ENCODE measurements at regions not wholly inside any gene's neighbourhood (a gene's known extent, or its start where the extent isn't known, plus 50 kb on each side); places are given as distances from the start of the nearest gene placed in this dataset.
A peak's percentile ranks its signal among the peaks of the same experiment; 100 is the strongest.

DNA sequence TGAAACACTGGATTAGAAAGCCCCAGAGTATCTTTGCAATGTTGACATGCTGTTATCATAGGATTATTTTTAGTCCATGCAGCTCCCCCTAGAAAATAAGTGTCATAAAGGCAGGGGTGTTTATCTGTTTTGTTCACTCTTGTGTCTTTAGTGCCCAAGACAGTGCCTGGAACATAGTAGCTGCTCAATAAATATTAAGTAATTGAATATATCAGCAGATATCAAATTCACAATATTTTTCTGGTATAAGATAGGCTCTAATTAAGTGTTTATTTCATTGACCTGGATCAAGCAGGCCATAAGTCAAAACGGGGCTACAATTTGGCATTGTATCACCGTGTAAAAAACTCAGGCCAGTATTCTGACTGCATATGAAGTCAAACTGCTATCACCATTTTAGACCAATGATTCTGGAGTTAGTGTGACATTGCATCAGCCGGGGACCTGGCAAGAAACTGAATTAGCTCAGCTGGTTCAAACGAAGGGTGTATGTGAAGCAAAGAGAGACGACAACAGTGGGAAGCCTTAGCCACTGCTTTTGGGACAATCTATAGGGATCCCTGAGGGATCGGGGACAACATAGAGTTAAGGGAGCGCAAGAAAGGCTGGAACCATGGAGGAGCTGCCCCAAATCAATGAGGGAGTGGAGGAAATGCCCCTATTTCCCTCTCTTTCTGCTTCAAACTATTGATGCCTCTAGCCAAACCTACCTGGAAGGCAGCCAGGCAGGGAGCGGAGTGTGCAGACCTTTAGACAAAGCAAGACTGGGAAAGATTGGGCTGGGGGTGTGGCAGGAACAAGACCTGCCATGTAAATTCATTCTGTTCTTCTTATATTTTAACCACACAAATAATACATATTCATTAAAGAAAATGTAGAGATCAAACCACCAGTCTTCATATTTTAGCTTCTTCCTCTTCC lies 112.2 kb downstream of the PLEKHG1 start:
- Histone ChIP-seq H3K4me3 (ENCODE audit: low read depth, low read length) (no peak overlapping the region), H3K9me3 (ENCODE audit: control insufficient read depth, insufficient read depth, low read depth, low read length) (no peaks in the 10 kb centered on the region), H3K4me1 (ENCODE audit: control insufficient read depth, insufficient read depth, low read length) (peaks cover 19% of the 10 kb centered on the region), H3K27ac (ENCODE audit: extremely low read depth, low read depth, low read length) (peak overlapping the region; percentile 56), H3K36me3 (ENCODE audit: control insufficient read depth in 2 of 2, insufficient read depth in 1 of 2, low read length in 2 of 2) (no peaks in the 10 kb centered on the region)
- CTCF ChIA-PET = interaction anchor here (0.6 to 1.4 kb wide), 4 partner anchors 9 to 174 kb away, joined by 3 to 6 read pairs (median 3); no protein-coding TSS in a partner anchor
- POLR2A ChIA-PET = no interaction called here
- TF ChIP-seq KLF16 (tag by site-specific recombination; IDR thresholded peaks at IDR 0.05) (peak; percentile 13; the same call in 1 of the 2 replicates), ZIC2 (tag by site-specific recombination; IDR thresholded peaks at IDR 0.05) (0 out of 2 replicates have a peak, but pooled peaks have one; percentile 13), ZNF280D (tag by site-specific recombination; IDR thresholded peaks at IDR 0.05) (no peak), ZNF544 (tag by site-specific recombination; IDR thresholded peaks at IDR 0.05) (no peak), ATF2 (tag by site-specific recombination; IDR thresholded peaks at IDR 0.05; ENCODE audit: low read depth) (peak; percentile 41), GFI1B (tag by site-specific recombination; IDR thresholded peaks at IDR 0.05) (no peak), ZNF596 (tag by site-specific recombination; IDR thresholded peaks at IDR 0.05) (no peak), ZSCAN23 (tag by site-specific recombination; IDR thresholded peaks at IDR 0.05) (no peak), ZFP37 (tag by site-specific recombination; IDR thresholded peaks at IDR 0.05) (no peak), YY2 (tag by site-specific recombination; IDR thresholded peaks at IDR 0.05) (no peak), ZNF335 (tag by site-specific recombination; conservative IDR thresholded peaks at IDR 0.05) (peak; percentile 41; the same call in 1 of the 2 replicates), ZNF155 (tag by site-specific recombination; IDR thresholded peaks at IDR 0.05) (no peak), ZNF433 (tag by site-specific recombination; IDR thresholded peaks at IDR 0.05; ENCODE audit: low read depth) (no peak), ZNF350 (tag by site-specific recombination; IDR thresholded peaks at IDR 0.05) (no peak), ZNF16 (tag by site-specific recombination; IDR thresholded peaks at IDR 0.05; ENCODE audit: low read depth) (no peak), ZBTB17 (tag by site-specific recombination; IDR thresholded peaks at IDR 0.05) (peak; percentile 72), HOXD13 (CRISPR knock-in tag; IDR thresholded peaks at IDR 0.05; ENCODE audit: borderline replicate concordance) (no peak), ZNF610 (tag by site-specific recombination; IDR thresholded peaks at IDR 0.05; ENCODE audit: borderline replicate concordance) (no peak), IKZF3 (tag by site-specific recombination; IDR thresholded peaks at IDR 0.05) (no peak), ZNF121 (tag by site-specific recombination; IDR thresholded peaks at IDR 0.05) (no peak), ZNF362 (tag by site-specific recombination; IDR thresholded peaks at IDR 0.05) (no peak), ZNF530 (tag by site-specific recombination; IDR thresholded peaks at IDR 0.05; ENCODE audit: low read depth) (no peak; the same call in 1 of the 2 replicates), ZNF791 (tag by site-specific recombination; IDR thresholded peaks at IDR 0.05) (no peak), ZNF580 (tag by site-specific recombination; IDR thresholded peaks at IDR 0.05) (no peak), ZNF391 (tag by site-specific recombination; IDR thresholded peaks at IDR 0.05; ENCODE audit: borderline replicate concordance, low read depth) (no peak), ZNF501 (tag by site-specific recombination; IDR thresholded peaks at IDR 0.05) (no peak), FEZF1 (tag by site-specific recombination; IDR thresholded peaks at IDR 0.05) (no peak), ZNF768 (tag by site-specific recombination; IDR thresholded peaks at IDR 0.05) (no peak)
- TF ChIP-seq, protein P1, sequence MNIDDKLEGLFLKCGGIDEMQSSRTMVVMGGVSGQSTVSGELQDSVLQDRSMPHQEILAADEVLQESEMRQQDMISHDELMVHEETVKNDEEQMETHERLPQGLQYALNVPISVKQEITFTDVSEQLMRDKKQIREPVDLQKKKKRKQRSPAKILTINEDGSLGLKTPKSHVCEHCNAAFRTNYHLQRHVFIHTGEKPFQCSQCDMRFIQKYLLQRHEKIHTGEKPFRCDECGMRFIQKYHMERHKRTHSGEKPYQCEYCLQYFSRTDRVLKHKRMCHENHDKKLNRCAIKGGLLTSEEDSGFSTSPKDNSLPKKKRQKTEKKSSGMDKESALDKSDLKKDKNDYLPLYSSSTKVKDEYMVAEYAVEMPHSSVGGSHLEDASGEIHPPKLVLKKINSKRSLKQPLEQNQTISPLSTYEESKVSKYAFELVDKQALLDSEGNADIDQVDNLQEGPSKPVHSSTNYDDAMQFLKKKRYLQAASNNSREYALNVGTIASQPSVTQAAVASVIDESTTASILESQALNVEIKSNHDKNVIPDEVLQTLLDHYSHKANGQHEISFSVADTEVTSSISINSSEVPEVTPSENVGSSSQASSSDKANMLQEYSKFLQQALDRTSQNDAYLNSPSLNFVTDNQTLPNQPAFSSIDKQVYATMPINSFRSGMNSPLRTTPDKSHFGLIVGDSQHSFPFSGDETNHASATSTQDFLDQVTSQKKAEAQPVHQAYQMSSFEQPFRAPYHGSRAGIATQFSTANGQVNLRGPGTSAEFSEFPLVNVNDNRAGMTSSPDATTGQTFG (tag by site-specific recombination; IDR thresholded peaks at IDR 0.05; ENCODE audit: borderline replicate concordance) = no peak
